Adrenal gland (tissue), 9 donors: ENCODE measurements at regions not wholly inside any gene's neighbourhood (a gene's known extent, or its start where the extent isn't known, plus 50 kb on each side); places are given as distances from the start of the nearest gene placed in this dataset.

Experiments
- DNase-seq, 7 donors: peaks; one replicate each; pipeline ENCODE4 v3.0.0-alpha.2; 2019 to 2020
- H3K27ac ChIP-seq, 5 donors: fragments of 200-600 bp; sonication (generic) in 4 of 5; 1 replicate in 3 of 5; 2 replicates in 2 of 5; pipeline versions ENCODE4 v1.5.1 to v1.8.0; 2016 to 2020; ENCODE audit warnings: mild to moderate bottlenecking in 1 of 5
- H3K27me3 ChIP-seq: fragments of 200-600 bp; 2 replicates; pipeline ENCODE4 v1.8.0; 2021
- H3K36me3 ChIP-seq, 2 donors: fragments of 200-600 bp; replicated peaks in 1 of 2; 1 replicate in 1 of 2; 2 replicates in 1 of 2; pipeline versions ENCODE4 v1.5.1 to v1.8.0; 2018 to 2022
- H3K4me1 ChIP-seq, 2 donors: fragments of 200-600 bp; replicated peaks in 1 of 2; 1 replicate in 1 of 2; 2 replicates in 1 of 2; pipeline versions ENCODE4 v1.5.1 to v1.8.0; 2018 to 2021
- H3K4me3 ChIP-seq, 4 donors: fragments of 200-600 bp; sonication (generic) in 3 of 4; one replicate each; pipeline ENCODE4 v1.5.1; 2016 to 2018
- H3K9me3 ChIP-seq, 3 donors: fragments of 200-600 bp; sonication (generic) in 1 of 3; replicated peaks in 1 of 3; 1 replicate in 2 of 3; 2 replicates in 1 of 3; pipeline versions ENCODE4 v1.5.1 to v1.8.0; 2016 to 2021
- POLR2A ChIP-seq, 2 donors: fragments of 450-650 bp; IDR thresholded peaks; one replicate each; pipeline ENCODE4 v1.6.1; 2017; ENCODE audit warnings: antibody characterized with exemption in 2 of 2, mild to moderate bottlenecking in 2 of 2, moderate library complexity in 1 of 2
- WGBS, 4 donors: extraction: QIAGEN DNeasy Blood & Tissue Kit in 2 of 4; methylation state at CpG; one replicate each; pipeline versions ENCODE4 v1.1.5 to v1.1.7; 2013 to 2017; 5-methylcytosine and 5-hydroxymethylcytosine counted together
- intact Hi-C, 2 donors: fragments of 100-400 bp; cut with DNase I; formaldehyde crosslinking; loops; one replicate each; pipeline versions ENCODE4 v1.14.1 to v1.15.0; 2022 to 2023
- TF ChIP-seq, protein P1 (sequence below), 6 experiments: fragments of 450-650 bp in 4 of 6; fragments of 200-600 bp in 2 of 6; sonication (generic) in 1 of 6; IDR thresholded peaks; 1 replicate in 5 of 6; 2 replicates in 1 of 6; pipeline versions ENCODE4 v1.5.1 to v1.8.0; 2016 to 2021; ENCODE audit warnings: antibody characterized with exemption in 6 of 6, mild to moderate bottlenecking in 2 of 6, moderate library complexity in 1 of 6
- donor health status: healthy with polysubstance abuse.
- donor health status: Bipolar disorder and iron deficiency.
- donor health status: DM: yes; HTN: yes; CAD: no.
- donor health status: DM: no; HTN: no; CAD: no.
- donor health status: DM: no; HTN: no; CAD: no.

DNA sequence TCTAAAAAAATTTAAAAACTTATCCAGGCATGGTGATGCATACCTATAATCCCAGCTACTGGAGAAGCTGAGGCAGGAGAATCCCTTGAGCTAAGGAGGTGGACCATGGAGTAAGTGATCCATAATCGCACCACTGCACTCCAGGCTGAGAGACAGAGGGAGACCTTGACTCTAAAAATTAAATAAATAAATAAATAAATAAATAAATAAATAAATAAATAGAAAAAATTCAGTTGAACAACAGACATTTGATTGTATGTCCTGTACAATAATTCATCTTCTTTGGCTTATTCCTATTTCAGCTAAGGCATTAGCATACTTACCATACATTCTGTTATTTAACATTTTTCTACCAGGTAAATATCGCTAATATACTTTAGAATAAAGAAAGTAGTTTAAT, 726.1 kb upstream of the GALNTL6 start:
- Histone ChIP-seq H3K4me1 (no peaks in the 10 kb centered on the region), H3K4me3 (no peak overlapping the region), H3K27me3 (no peaks in the 10 kb centered on the region), H3K27ac (no peak overlapping the region), H3K36me3 (no peaks in the 10 kb centered on the region), H3K9me3 (no peaks in the 10 kb centered on the region)
- TF ChIP-seq POLR2A (IDR thresholded peaks at IDR 0.05): no peak
- TF ChIP-seq, protein P1, sequence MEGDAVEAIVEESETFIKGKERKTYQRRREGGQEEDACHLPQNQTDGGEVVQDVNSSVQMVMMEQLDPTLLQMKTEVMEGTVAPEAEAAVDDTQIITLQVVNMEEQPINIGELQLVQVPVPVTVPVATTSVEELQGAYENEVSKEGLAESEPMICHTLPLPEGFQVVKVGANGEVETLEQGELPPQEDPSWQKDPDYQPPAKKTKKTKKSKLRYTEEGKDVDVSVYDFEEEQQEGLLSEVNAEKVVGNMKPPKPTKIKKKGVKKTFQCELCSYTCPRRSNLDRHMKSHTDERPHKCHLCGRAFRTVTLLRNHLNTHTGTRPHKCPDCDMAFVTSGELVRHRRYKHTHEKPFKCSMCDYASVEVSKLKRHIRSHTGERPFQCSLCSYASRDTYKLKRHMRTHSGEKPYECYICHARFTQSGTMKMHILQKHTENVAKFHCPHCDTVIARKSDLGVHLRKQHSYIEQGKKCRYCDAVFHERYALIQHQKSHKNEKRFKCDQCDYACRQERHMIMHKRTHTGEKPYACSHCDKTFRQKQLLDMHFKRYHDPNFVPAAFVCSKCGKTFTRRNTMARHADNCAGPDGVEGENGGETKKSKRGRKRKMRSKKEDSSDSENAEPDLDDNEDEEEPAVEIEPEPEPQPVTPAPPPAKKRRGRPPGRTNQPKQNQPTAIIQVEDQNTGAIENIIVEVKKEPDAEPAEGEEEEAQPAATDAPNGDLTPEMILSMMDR (IDR thresholded peaks at IDR 0.05): no peak
- 79 to 93% (median 86%) methylated on average over 2 of the region's 2 CpGs for WGBS, 4 donors
- intact Hi-C loops: no loop called here
- DNase-seq: no peak

- no peak overlapping the region for H3K4me3 ChIP-seq
- no peaks in the 10 kb centered on the region for H3K27me3 ChIP-seq
- H3K36me3 ChIP-seq: no peaks in the 10 kb centered on the region
- TF ChIP-seq, protein P1 (IDR thresholded peaks at IDR 0.05): no peak
- TF ChIP-seq POLR2A (IDR thresholded peaks at IDR 0.05): no peak
- H3K9me3 ChIP-seq: no peaks in the 10 kb centered on the region
- no peak for DNase-seq
- intact Hi-C loops: no loop called here
- no peak overlapping the region for H3K27ac ChIP-seq
- 49 to 64% (median 54%) methylated on average over 1 of the region's 1 CpG for WGBS, 4 donors
- no peaks in the 10 kb centered on the region for H3K4me1 ChIP-seq
Measured at GRCh38 chr4:171067422-171067821, 745.8 kb upstream of the GALNTL6 start.

GRCh38 chr4:171049380-171049779, 763.8 kb upstream of the GALNTL6 start:
- H3K27me3 ChIP-seq: no peaks in the 10 kb centered on the region
- H3K27ac ChIP-seq: no peak overlapping the region
- H3K9me3 ChIP-seq: no peaks in the 10 kb centered on the region
- intact Hi-C loops: no loop called here
- 53 to 69% (median 61%) methylated on average over 1 of the region's 1 CpG for WGBS, 4 donors
- no peaks in the 10 kb centered on the region for H3K4me1 ChIP-seq
- TF ChIP-seq POLR2A (IDR thresholded peaks at IDR 0.05): no peak
- TF ChIP-seq, protein P1 (IDR thresholded peaks at IDR 0.05): no peak
- DNase-seq: no peak
- H3K36me3 ChIP-seq: no peaks in the 10 kb centered on the region
- H3K4me3 ChIP-seq: no peak overlapping the region

- intact Hi-C loops: no loop called here
- DNase-seq: no peak
Measured at GRCh38 chr4:171042989-171043524, 770.1 kb upstream of the GALNTL6 start.

More at GRCh38 chr4:171042989-171043524, 770.1 kb upstream of the GALNTL6 start:
- no peaks in the 10 kb centered on the region for H3K36me3 ChIP-seq
- no peaks in the 10 kb centered on the region for H3K4me1 ChIP-seq
- H3K9me3 ChIP-seq: no peaks in the 10 kb centered on the region
- H3K27ac ChIP-seq: no peak overlapping the region
- 93 to 97% (median 93%) methylated on average over 24 to 46 of the region's 46 CpGs for WGBS, 4 donors
- no peak overlapping the region for H3K4me3 ChIP-seq
- no peaks in the 10 kb centered on the region for H3K27me3 ChIP-seq
- TF ChIP-seq, protein P1 (IDR thresholded peaks at IDR 0.05): no peak
- no peak for TF ChIP-seq POLR2A (IDR thresholded peaks at IDR 0.05)
